ENCODE measurements at regions not wholly inside any gene's neighbourhood (a gene's known extent, or its start where the extent isn't known, plus 50 kb on each side); places are given as distances from the start of the nearest gene placed in this dataset.

DNA sequence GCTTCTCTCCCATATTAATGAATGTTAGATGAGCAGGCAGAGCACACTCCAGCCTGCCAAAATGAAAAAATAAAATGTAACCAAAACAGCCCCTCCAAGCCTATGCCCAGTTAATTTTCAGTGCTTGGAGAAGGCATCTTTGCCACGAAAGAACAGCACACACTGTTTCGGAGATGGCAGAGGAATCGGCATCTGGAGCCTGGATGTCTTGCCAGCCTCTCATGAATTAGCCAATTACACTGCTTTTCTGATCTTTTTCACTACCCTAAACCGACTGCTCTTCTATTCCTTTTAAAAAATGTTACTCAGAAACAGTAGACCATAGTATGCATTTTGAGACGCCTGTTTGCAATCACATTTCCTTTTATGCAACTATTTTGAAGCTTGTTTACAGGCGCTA lies 249.6 kb downstream of the TLE3 start:
- TF ChIP-seq POLR2A (IDR thresholded peaks at IDR 0.05): no peak
- no peak for TF ChIP-seq CTCF (IDR thresholded peaks at IDR 0.05)
